GM12878 (cell line): ENCODE measurements at regions not wholly inside any gene's neighbourhood (a gene's known extent, or its start where the extent isn't known, plus 50 kb on each side); places are given as distances from the start of the nearest gene placed in this dataset.

Source experiments
- ATAC-seq: fragments of 200-7000 bp; cut with Tn5 transposase; 3 replicates; pipeline ENCODE4 v1.9.1; 2020; ENCODE audit warnings: mild to moderate bottlenecking, moderate library complexity
- BruUV-seq: library from RNA; stranded (reverse); fragments of 400-500 nt; replicated peaks from 2 replicates; lab custom pipeline; 2021; lab: Mats Ljungman, UMichigan
- CTCF ChIA-PET: fragments of 300-600 bp; sonication (Branson Sonifier 250); formaldehyde crosslinking; extraction: SDS; loops from one replicate; lab custom pipeline; 2021; ENCODE audit warnings: inconsistent platforms; lab: Yijun Ruan, JAX
- POLR2A ChIA-PET: fragments of 350-600 bp; formaldehyde crosslinking; extraction: SDS; loops from one replicate; lab custom pipeline; 2021; ENCODE audit warnings: inconsistent platforms; lab: Charles Lee
- RAD21 ChIA-PET: fragments of 300-600 bp; sonication (Branson Sonifier 250); formaldehyde crosslinking; loops from one replicate; lab custom pipeline; 2023; ENCODE audit warnings: antibody characterized with exemption; ENCODE audit not compliant: unreplicated experiment; lab: Charles Lee
- SMC1A ChIA-PET: fragments of 300-600 bp; sonication (Branson Sonifier 250); formaldehyde crosslinking; loops from one replicate; lab custom pipeline; 2023; ENCODE audit not compliant: unreplicated experiment, uncharacterized antibody; lab: Charles Lee
- DNase-seq: peaks from one replicate; pipeline ENCODE4 v3.0.0-alpha.2; 2011; ENCODE audit warnings: low read depth, low spot score
- FAIRE-seq: peaks from 3 replicates; lab custom pipeline; 2011; peaks lifted over from hg19 to GRCh38; lab: Jason Lieb, UNC
- H2AFZ ChIP-seq: 2 replicates; pipeline ENCODE4 v1.6.0; 2011; ENCODE audit warnings: low read depth, low read length, control low read depth; ENCODE audit not compliant: control insufficient read depth
- H3K27ac ChIP-seq: 2 replicates; pipeline ENCODE4 v1.5.1; 2011; ENCODE audit warnings: control low read depth; ENCODE audit not compliant: control insufficient read depth, insufficient read depth
- H3K27me3 ChIP-seq, 2 experiments: replicated peaks in 1 of 2; 2 replicates each; pipeline versions ENCODE4 v1.6.0 to v1.6.1; 2011; ENCODE audit warnings: low read length in 1 of 2; ENCODE audit not compliant: control insufficient read depth in 2 of 2, insufficient read depth in 2 of 2
- H3K36me3 ChIP-seq, 2 experiments: 2 replicates each; pipeline ENCODE4 v1.5.1; 2011; ENCODE audit warnings: low read length in 1 of 2; ENCODE audit not compliant: control insufficient read depth in 2 of 2, insufficient read depth in 2 of 2
- H3K4me1 ChIP-seq: 2 replicates; pipeline ENCODE4 v1.6.1; 2011; ENCODE audit warnings: mild to moderate bottlenecking, low read length, moderate library complexity, mixed read lengths; ENCODE audit not compliant: control insufficient read depth, insufficient read depth
- H3K4me2 ChIP-seq: 2 replicates; pipeline ENCODE4 v1.6.0; 2011; ENCODE audit warnings: control low read depth; ENCODE audit not compliant: control insufficient read depth, insufficient read depth
- H3K4me3 ChIP-seq: fragments of 200-600 bp; sonication (generic); 2 replicates; pipeline ENCODE4 v1.5.1; 2016
- H3K79me2 ChIP-seq: 2 replicates; pipeline ENCODE4 v1.6.0; 2011; ENCODE audit warnings: low read length; ENCODE audit not compliant: control insufficient read depth, insufficient read depth
- H3K9ac ChIP-seq: 2 replicates; pipeline ENCODE4 v1.8.0; 2011; ENCODE audit warnings: low read length, control low read depth, mixed read lengths; ENCODE audit not compliant: control insufficient read depth, insufficient read depth
- H3K9me3 ChIP-seq: replicated peaks from 3 replicates; pipeline ENCODE4 v1.5.1; 2011; ENCODE audit warnings: mild to moderate bottlenecking, low read length; ENCODE audit not compliant: control insufficient read depth, insufficient read depth
- H4K20me1 ChIP-seq: 2 replicates; pipeline ENCODE4 v1.6.0; 2011; ENCODE audit not compliant: control insufficient read depth, insufficient read depth
- CREB1 ChIP-seq: IDR thresholded peaks from 2 replicates; pipeline ENCODE4 v1.6.1; 2012; ENCODE audit warnings: low read depth, mild to moderate bottlenecking, inconsistent platforms
- EED ChIP-seq: sonication (generic); IDR thresholded peaks from 2 replicates; pipeline ENCODE4 v1.6.1; 2016; ENCODE audit warnings: antibody characterized with exemption, low read depth
- PML ChIP-seq: IDR thresholded peaks from 2 replicates; pipeline ENCODE4 v1.6.1; 2012; ENCODE audit warnings: low read length, inconsistent platforms
- POLR2AphosphoS2 ChIP-seq: IDR thresholded peaks from 2 replicates; pipeline ENCODE4 v1.6.1; 2011; ENCODE audit warnings: low read depth, mild to moderate bottlenecking, low read length, improper control_type of control experiment, moderate library complexity
- POU2F2 ChIP-seq: IDR thresholded peaks from 3 replicates; pipeline ENCODE4 v1.6.1; 2011; ENCODE audit warnings: low read depth, mild to moderate bottlenecking, low read length, borderline replicate concordance
- RB1 ChIP-seq: fragments of 450-650 bp; formaldehyde crosslinking; IDR thresholded peaks from 2 replicates; pipeline ENCODE4 v1.6.1; 2017; ENCODE audit warnings: mild to moderate bottlenecking, borderline replicate concordance
- SMAD1 ChIP-seq: fragments of 450-650 bp; IDR thresholded peaks from 2 replicates; pipeline ENCODE4 v1.6.1; 2018; ENCODE audit warnings: mild to moderate bottlenecking, low read depth; ENCODE audit not compliant: partially characterized antibody
- SREBF2 ChIP-seq: IDR thresholded peaks from 2 replicates; pipeline ENCODE4 v1.6.1; 2012; ENCODE audit warnings: mild to moderate bottlenecking, low read length
- TAF1 ChIP-seq: IDR thresholded peaks from 2 replicates; pipeline ENCODE4 v1.6.1; 2011; ENCODE audit warnings: mild to moderate bottlenecking, low read depth, low read length, borderline replicate concordance
- TCF12 ChIP-seq: IDR thresholded peaks from 2 replicates; pipeline ENCODE4 v1.6.1; 2011; ENCODE audit warnings: low read depth, mild to moderate bottlenecking, low read length
- TCF7 ChIP-seq: IDR thresholded peaks from 2 replicates; pipeline ENCODE4 v1.6.1; 2014; ENCODE audit warnings: antibody characterized with exemption, borderline replicate concordance
- YBX1 ChIP-seq: fragments of 450-650 bp; IDR thresholded peaks from 2 replicates; pipeline ENCODE4 v1.6.1; 2016; ENCODE audit warnings: antibody characterized with exemption
- in situ Hi-C: fragments of 300-500 bp; cut with MboI; formaldehyde crosslinking; loops from 9 replicates; pipeline ENCODE4 v1.14.3; 2018; ENCODE audit warnings: mixed read lengths
- intact Hi-C: fragments of 100-400 bp; cut with micrococcal nuclease; formaldehyde crosslinking; loops from one replicate; pipeline ENCODE4 v1.14.2; 2022; ENCODE audit not compliant: unreplicated experiment
- TF ChIP-seq, protein P1 (sequence below): fragments of 450-650 bp; IDR thresholded peaks from 2 replicates; pipeline ENCODE4 v1.6.1; 2017; ENCODE audit warnings: mild to moderate bottlenecking, low read depth, inconsistent platforms; ENCODE audit not compliant: poor library complexity, severe bottlenecking

DNA sequence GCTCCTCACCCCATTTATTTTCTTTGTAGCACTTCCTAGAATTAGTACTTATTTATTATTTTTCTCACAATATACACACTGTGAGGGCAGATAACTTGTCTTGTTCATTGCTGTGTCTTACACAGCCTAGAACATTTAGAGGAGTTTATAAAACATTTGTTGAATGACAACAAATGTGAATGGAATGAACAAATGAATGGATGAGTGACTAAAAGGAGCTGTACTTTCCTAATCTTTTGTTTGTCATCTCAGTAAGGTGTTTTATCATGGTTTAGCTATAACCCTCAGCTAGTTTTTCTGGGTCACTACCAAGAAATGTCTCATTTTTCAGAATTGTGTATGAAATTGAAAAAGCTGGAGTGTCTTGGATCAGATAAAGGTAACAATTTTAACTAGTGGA, 239.3 kb upstream of the KCNK2 start:
- H4K20me1 ChIP-seq, result no peaks in the 10 kb centered on the region
- TF ChIP-seq CREB1 (no peak), SMAD1 (no peak), TCF7 (no peak), TAF1 (no peak), POLR2AphosphoS2 (no peak), EED (no peak), POU2F2 (no peak), PML (no peak), SREBF2 (no peak), YBX1 (no peak), TCF12 (no peak), RB1 (no peak)
- TF ChIP-seq, protein P1, sequence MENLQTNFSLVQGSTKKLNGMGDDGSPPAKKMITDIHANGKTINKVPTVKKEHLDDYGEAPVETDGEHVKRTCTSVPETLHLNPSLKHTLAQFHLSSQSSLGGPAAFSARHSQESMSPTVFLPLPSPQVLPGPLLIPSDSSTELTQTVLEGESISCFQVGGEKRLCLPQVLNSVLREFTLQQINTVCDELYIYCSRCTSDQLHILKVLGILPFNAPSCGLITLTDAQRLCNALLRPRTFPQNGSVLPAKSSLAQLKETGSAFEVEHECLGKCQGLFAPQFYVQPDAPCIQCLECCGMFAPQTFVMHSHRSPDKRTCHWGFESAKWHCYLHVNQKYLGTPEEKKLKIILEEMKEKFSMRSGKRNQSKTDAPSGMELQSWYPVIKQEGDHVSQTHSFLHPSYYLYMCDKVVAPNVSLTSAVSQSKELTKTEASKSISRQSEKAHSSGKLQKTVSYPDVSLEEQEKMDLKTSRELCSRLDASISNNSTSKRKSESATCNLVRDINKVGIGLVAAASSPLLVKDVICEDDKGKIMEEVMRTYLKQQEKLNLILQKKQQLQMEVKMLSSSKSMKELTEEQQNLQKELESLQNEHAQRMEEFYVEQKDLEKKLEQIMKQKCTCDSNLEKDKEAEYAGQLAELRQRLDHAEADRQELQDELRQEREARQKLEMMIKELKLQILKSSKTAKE, result no peak
- no peak for ATAC-seq
- no peak overlapping the region for H2AFZ ChIP-seq
- in situ Hi-C loops, result no loop called here
- H3K36me3 ChIP-seq, result no peaks in the 10 kb centered on the region
- DNase-seq, result no peak
- H3K27ac ChIP-seq, result no peak overlapping the region
- H3K79me2 ChIP-seq, result no peaks in the 10 kb centered on the region
- no peak overlapping the region for H3K9ac ChIP-seq
- SMC1A ChIA-PET, result no interaction called here
- no peak overlapping the region for H3K4me3 ChIP-seq
- H3K9me3 ChIP-seq, result no peaks in the 10 kb centered on the region
- FAIRE-seq, result no peak
- RAD21 ChIA-PET, result no interaction called here
- no peak overlapping the region for H3K4me2 ChIP-seq
- no peaks in the 10 kb centered on the region for H3K4me1 ChIP-seq
- no TSS peak for BruUV-seq
- no peaks in the 10 kb centered on the region; a peak in 1 of 4 replicates for H3K27me3 ChIP-seq
- CTCF ChIA-PET, result interaction anchor here (0.6 kb wide), 1 partner anchor 259 kb away, joined by 3 read pairs; no protein-coding TSS in a partner anchor
- intact Hi-C loops, result no loop called here
- POLR2A ChIA-PET, result no interaction called here
